SHP77 treated with DMSO at 0.1 percent for 48 hours (cell line): ENCODE measurements at regions not wholly inside any gene's neighbourhood (a gene's known extent, or its start where the extent isn't known, plus 50 kb on each side); places are given as distances from the start of the nearest gene placed in this dataset.
"Not testable (repeated sequence)": the region's sequence is repeated elsewhere in the genome, so short reads cannot be mapped to it uniquely, and the experiment has no call there.

Experiments
- DNase-seq: peaks from one replicate; lab custom pipeline; 2025; lab: John Stamatoyannopoulos, UW

DNA sequence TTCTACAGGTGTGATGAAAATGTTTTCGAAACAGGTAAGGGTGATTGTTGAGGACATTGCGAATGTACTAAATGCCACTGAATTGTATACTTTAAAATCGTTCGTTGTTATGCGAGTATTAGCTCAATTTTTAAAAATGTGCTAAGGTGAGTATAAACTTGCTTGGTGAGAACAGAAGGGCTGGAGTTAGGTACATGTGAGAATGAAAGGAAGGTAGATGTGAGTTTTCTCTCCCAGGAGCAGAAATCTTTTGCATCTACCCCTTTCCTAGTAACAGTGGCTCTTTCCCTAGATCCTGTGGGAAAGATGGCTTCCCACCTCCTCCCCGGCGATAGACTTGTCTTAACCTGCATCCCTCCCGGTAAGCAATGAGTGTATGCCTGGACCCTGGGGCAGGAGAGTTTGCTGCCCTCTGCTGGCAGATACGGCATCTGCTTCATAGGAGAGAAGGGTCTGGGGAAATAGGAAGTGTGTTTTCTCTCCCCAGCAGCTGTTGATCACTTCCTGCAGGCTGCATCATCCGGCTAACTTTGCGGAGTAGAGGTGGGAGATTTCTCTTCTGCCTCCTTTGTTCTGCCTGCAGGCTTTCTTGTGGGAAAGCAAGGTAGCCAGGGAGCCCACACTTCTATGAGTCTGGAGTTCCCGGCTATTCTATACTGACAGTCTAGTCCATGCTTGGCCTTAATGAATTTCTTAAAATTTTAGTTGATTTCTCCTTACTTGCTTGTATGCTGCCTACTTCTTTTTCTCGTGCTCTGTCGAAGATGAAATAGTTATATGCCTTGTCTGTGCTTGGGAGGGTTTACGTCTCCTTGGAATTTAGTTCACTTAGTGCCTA, 373.3 kb upstream of the SEMA6A start:
- DNase-seq: peak; percentile 7

GRCh38 chr5:116945613-116946382, 371.2 kb upstream of the SEMA6A start:
- not testable (repeated sequence) for DNase-seq

- DNase-seq: no peak
Measured at GRCh38 chr5:116944183-116944582, 369.6 kb upstream of the SEMA6A start.

GRCh38 chr5:116942622-116943021, 368.0 kb upstream of the SEMA6A start:
- DNase-seq: no peak

DNA sequence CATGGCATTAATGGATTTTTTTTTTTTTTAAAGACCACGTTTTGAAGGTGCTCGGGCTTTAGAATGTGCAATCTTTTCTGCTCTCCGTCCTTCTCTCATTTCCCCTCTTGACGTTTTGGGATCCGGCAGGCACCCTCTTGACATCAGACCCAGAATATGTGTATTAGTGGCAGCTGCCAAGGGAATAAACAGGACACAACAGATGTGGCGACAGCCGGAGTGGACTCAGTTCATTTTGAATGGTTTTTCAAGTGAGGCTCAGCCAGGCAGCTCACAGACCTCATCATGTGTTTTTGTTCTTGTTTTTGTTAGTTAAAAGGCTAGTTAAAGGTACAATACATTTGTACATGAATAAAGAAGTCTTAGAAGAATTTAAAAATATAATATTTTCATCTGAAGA, 365.0 kb upstream of the SEMA6A start:
- no peak for DNase-seq

DNA sequence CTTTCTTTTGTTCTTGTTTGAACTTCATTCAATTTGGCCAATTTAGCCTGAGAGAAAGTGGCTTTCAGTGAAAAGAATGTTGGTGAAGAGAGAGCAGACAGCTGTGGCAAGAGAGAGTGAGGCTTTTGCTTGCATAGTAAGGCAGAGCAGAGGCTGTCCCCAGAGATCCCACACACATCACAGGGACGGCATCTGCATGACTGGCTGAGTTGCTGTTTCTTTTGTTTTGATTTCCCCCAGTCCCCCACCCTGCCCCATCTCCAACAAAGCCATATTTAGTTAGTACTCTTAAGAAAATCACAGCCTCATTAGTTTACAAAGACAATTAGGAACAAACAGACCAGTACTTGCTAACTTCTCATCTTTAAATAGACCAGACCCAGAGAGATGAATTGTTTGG, 363.9 kb upstream of the SEMA6A start:
- no peak for DNase-seq

GRCh38 chr5:116935561-116936162, 361.0 kb upstream of the SEMA6A start:
- no peak for DNase-seq

- DNase-seq: no peak
Measured at GRCh38 chr5:116930616-116931015, 356.0 kb upstream of the SEMA6A start.

- DNase-seq: no peak
Measured at GRCh38 chr5:116923344-116923743, 348.7 kb upstream of the SEMA6A start.

GRCh38 chr5:116922532-116922931, 347.9 kb upstream of the SEMA6A start:
- DNase-seq: no peak

DNA sequence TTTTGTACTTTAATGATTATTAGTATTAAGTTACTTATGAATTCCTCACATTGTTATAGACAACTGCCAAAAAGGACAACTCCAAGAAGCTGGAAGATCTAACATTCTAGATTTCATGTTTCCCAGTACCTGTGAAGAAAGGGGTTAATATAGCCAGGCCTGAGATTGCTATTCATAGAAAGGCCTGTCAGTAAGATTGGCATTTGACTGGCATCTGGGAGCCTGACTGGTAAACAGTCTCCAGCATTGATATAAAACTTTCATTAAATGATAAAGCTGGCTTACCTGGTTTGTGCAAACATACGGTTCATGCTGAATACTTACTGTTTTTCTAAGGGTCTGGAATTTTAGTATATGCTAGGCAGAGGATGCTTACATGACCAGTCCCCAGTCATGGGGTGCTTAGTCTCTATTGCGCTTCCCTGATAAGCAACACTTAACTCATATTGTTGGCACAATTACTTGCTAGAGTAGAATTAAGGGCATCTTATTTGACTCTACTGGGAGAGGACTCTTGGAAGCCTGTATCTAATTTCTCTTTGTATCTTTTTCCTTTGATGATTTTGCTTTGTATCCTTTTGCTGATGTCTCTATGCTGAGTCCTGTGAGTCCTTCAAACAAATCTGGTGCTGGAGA, 340.4 kb upstream of the SEMA6A start:
- no peak for DNase-seq

- no peak for DNase-seq
Measured at GRCh38 chr5:116912221-116912620, 337.6 kb upstream of the SEMA6A start.

DNA sequence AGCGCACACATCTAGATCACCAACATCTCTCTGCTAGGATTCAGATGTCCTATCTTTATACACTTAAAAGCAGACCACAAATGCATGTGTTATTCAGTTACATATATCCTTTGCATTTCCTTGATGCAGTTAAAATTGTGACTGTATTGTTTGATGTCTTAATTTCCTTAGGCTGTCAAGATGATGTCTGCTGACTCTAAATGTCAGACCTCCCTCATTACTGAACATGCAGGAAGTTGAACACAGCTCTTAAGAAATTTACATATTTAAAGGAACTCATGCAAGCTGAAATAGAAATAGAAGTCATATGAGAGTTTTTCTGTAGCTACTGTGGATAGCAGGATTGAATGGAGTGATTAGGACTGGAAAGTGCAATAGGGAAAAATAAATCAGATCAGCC, 336.5 kb upstream of the SEMA6A start:
- DNase-seq: no peak

DNA sequence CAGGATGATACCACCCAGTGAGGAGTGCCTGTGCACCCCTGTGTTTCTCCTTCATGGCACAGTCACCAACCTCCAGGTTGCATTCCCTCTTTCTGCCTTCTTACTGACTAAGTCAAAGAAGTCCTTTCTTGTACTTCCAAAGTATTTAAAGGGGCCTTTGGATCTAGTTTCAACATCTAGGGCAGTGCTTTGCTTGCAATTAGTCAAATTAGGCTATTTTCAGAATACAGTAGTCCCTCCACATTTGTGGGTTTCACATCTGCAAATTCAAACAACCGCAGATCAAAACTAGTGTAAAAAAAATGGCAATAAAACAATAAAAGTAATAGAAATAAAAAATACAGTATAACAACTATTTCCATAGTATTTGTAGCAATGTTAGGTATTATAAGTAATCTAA, 333.9 kb upstream of the SEMA6A start:
- DNase-seq: no peak

DNA sequence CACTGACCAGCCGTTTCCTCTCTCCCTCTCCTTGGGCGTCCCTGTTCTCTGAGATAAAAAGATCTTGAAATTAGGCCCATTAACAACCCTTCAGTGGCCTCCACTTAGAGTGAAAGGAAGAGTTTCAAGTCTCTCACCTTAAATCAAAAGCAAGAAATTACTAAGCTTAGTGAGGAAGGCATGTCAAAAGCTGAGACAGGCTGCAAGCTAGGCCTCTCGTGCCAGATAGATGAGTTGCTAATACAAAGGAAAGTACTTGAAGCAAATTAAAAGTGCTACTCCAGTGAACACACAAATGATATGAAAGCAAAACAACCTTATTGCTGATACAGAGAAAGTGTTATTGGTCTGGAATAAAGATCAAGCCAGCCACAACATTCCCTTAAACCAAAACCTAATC, 331.3 kb upstream of the SEMA6A start:
- DNase-seq: no peak

DNA sequence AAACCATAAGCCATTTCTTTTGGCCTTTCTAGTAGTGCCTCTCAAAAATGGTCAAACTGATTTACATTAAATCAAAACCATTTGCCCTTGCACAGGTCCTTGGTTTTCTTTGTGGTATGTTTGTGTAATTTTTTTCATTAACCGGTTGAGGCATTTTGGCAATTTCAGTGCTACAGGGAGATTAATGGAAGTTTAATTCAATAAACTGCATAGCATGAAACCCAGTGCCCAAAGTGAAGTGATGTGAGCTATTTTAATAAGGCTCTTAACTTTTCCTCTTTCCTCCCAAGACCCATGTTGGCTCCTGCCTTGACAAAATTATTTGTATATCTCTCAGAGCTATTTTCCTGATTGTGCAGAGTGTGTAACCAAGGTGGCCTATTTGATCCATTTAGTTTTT, 326.2 kb upstream of the SEMA6A start:
- no peak for DNase-seq

GRCh38 chr5:116898917-116899316, 324.3 kb upstream of the SEMA6A start:
- DNase-seq: no peak

- no peak for DNase-seq
Measured at GRCh38 chr5:116897291-116897690, 322.7 kb upstream of the SEMA6A start.

- DNase-seq: no peak
Measured at GRCh38 chr5:116896001-116896400, 321.4 kb upstream of the SEMA6A start.

- DNase-seq: no peak
Measured at GRCh38 chr5:116892993-116893392, 318.4 kb upstream of the SEMA6A start.

DNA sequence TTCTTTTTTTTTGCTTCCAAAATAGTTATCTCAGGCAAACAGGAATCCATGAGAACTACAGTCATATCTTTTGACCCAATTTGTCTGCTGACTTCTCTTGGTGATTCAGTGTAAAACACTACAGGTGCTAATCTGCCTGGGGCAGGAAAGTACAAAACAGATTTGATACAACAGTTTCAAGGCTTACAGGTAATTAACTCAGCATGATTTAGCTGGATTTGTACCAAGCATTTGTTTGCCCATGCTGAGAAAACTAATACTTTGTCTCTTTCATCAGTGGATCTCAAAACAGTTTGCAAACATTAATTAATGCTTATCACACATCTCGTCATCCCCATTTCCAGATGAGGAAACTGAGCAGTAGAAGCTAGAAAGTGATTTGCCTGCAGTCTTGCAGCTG, 312.5 kb upstream of the SEMA6A start:
- DNase-seq: no peak

DNA sequence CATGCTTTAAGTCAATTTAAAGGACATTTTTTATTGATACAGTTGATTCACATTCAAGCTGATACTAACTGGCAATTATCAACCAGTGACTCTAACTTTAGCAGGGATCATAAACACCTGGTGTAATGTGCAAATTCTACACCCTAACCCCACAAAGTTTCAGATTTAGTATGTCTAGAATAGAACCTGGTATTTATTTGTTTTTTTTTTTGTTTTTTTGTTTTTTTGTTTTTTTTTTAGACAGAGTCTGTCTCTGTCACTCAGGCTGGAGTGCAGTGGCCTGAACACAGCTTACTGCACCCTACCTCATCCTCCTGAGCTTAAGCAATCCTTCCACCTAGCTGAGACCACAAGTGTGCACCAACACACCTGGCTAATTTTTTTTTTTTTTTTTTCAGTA, 311.2 kb upstream of the SEMA6A start:
- no peak for DNase-seq

- no peak for DNase-seq
Measured at GRCh38 chr5:116883875-116884274, 309.3 kb upstream of the SEMA6A start.
